Endothelial cell of umbilical vein (primary cell): ENCODE measurements at regions not wholly inside any gene's neighbourhood (a gene's known extent, or its start where the extent isn't known, plus 50 kb on each side); places are given as distances from the start of the nearest gene placed in this dataset.

Experiments used
- BruUV-seq: library from RNA; stranded (reverse); fragments of 400-500 nt; replicated peaks from 2 replicates; lab custom pipeline; 2021; lab: Mats Ljungman, UMichigan
- CTCF ChIA-PET: fragments of 300-600, 350-600 bp; sonication (Branson Sonifier 250); formaldehyde crosslinking; loops from one replicate; lab custom pipeline; 2021; ENCODE audit warnings: antibody characterized with exemption, inconsistent platforms; lab: Charles Lee
- POLR2A ChIA-PET: fragments of 300-600, 350-600 bp; sonication (Branson Sonifier 250); formaldehyde crosslinking; loops from one replicate; lab custom pipeline; 2021; ENCODE audit warnings: antibody characterized with exemption, inconsistent platforms; lab: Charles Lee
- DNase-seq: peaks from one replicate; pipeline ENCODE4 v3.0.0-alpha.2; 2011; ENCODE audit warnings: low read depth, low spot score
- FAIRE-seq: peaks from 2 replicates; lab custom pipeline; 2011; peaks lifted over from hg19 to GRCh38; lab: Jason Lieb, UNC
- H2AFZ ChIP-seq: 2 replicates; pipeline ENCODE4 v1.6.0; 2012; ENCODE audit warnings: low read depth, low read length, control low read depth, inconsistent platforms
- H3K27ac ChIP-seq: 2 replicates; pipeline ENCODE4 v1.5.1; 2011; ENCODE audit warnings: low read depth, mild to moderate bottlenecking, control low read depth, low read length, moderate library complexity; ENCODE audit not compliant: insufficient read depth
- H3K27me3 ChIP-seq, 2 experiments: 2 replicates each; pipeline versions ENCODE4 v1.6.0 to v1.6.1; 2011; ENCODE audit warnings: low read length in 2 of 2, mixed read lengths in 1 of 2; ENCODE audit not compliant: control insufficient read depth in 2 of 2, insufficient read depth in 2 of 2
- H3K36me3 ChIP-seq, 2 experiments: 2 replicates in 1 of 2; 3 replicates in 1 of 2; pipeline ENCODE4 v1.5.1; 2011; ENCODE audit warnings: low read length in 2 of 2, mild to moderate bottlenecking in 1 of 2, moderate library complexity in 1 of 2; ENCODE audit not compliant: control insufficient read depth in 2 of 2, insufficient read depth in 2 of 2; ENCODE audit errors: extremely low read depth in 1 of 2
- H3K4me1 ChIP-seq: 3 replicates; pipeline ENCODE4 v1.5.1; 2011; ENCODE audit warnings: mild to moderate bottlenecking, low read length; ENCODE audit not compliant: control insufficient read depth, insufficient read depth; ENCODE audit errors: extremely low read depth
- H3K4me2 ChIP-seq: 2 replicates; pipeline ENCODE4 v1.6.1; 2011; ENCODE audit warnings: low read length, control low read depth, mixed read lengths; ENCODE audit not compliant: insufficient read depth
- H3K4me3 ChIP-seq, 3 experiments: fragments of 200-600 bp in 1 of 3; sonication (generic), shearing (Covaris generic) in 1 of 3; replicated peaks in 1 of 3; 2 replicates each; pipeline ENCODE4 v1.5.1; 2011 to 2016; ENCODE audit warnings: control low read depth in 3 of 3, low read length in 3 of 3, mild to moderate bottlenecking in 2 of 3, inconsistent platforms in 1 of 3, low read depth in 1 of 3, moderate library complexity in 1 of 3; ENCODE audit not compliant: insufficient read depth in 1 of 3
- H3K79me2 ChIP-seq: 2 replicates; pipeline ENCODE4 v1.6.0; 2012; ENCODE audit warnings: low read length, inconsistent platforms; ENCODE audit not compliant: control insufficient read depth, insufficient read depth
- H3K9ac ChIP-seq: replicated peaks from 2 replicates; pipeline ENCODE3; 2011; ENCODE audit warnings: low read length, control low read depth; ENCODE audit not compliant: insufficient read depth; ENCODE audit errors: extremely low read depth
- H3K9me1 ChIP-seq: replicated peaks from 3 replicates; pipeline ENCODE4 v1.6.0; 2011; ENCODE audit warnings: mild to moderate bottlenecking, low read length; ENCODE audit not compliant: control insufficient read depth, insufficient read depth; ENCODE audit errors: extremely low read depth
- H3K9me3 ChIP-seq: replicated peaks from 2 replicates; pipeline ENCODE4 v1.5.1; 2012; ENCODE audit warnings: low read length, inconsistent platforms; ENCODE audit not compliant: control insufficient read depth, insufficient read depth
- H4K20me1 ChIP-seq: replicated peaks from 2 replicates; pipeline ENCODE3; 2011; ENCODE audit warnings: mild to moderate bottlenecking, low read length; ENCODE audit not compliant: control insufficient read depth, insufficient read depth; ENCODE audit errors: extremely low read depth
- CTCF ChIP-seq, 2 donors: IDR thresholded peaks; 1 replicate in 1 of 2; 2 replicates in 1 of 2; pipeline ENCODE4 v1.5.1; 2011; ENCODE audit warnings: low read length in 2 of 2, mild to moderate bottlenecking in 2 of 2, moderate library complexity in 2 of 2, control low read depth in 1 of 2, inconsistent platforms in 1 of 2, low read depth in 1 of 2; ENCODE audit not compliant: insufficient read depth in 1 of 2; ENCODE audit errors: extremely low read depth in 1 of 2
- EZH2 ChIP-seq: IDR thresholded peaks from 2 replicates; pipeline ENCODE4 v1.6.1; 2012; ENCODE audit warnings: borderline replicate concordance, low read depth, mild to moderate bottlenecking, moderate library complexity, low read length, inconsistent platforms; ENCODE audit not compliant: severe bottlenecking
- FOS ChIP-seq: IDR thresholded peaks from 2 replicates; pipeline ENCODE4 v1.6.1; 2011; ENCODE audit warnings: mild to moderate bottlenecking, low read length, moderate library complexity, borderline replicate concordance; ENCODE audit not compliant: insufficient read depth
- GATA2 ChIP-seq: IDR thresholded peaks from 2 replicates; pipeline ENCODE4 v1.7.0; 2011; ENCODE audit warnings: low read depth, mild to moderate bottlenecking, moderate library complexity, mixed read lengths, low read length; ENCODE audit not compliant: insufficient read length, insufficient read depth
- JUN ChIP-seq: IDR thresholded peaks from 2 replicates; pipeline ENCODE4 v1.6.1; 2011; ENCODE audit warnings: borderline replicate concordance, low read depth; ENCODE audit not compliant: insufficient read length, insufficient read depth
- MAX ChIP-seq: IDR thresholded peaks from 2 replicates; pipeline ENCODE4 v1.6.1; 2011; ENCODE audit not compliant: insufficient read depth, insufficient read length
- MYC ChIP-seq: IDR thresholded peaks from one replicate; pipeline ENCODE4 v1.6.1; 2011; ENCODE audit warnings: mild to moderate bottlenecking, low read depth, low read length
- POLR2A ChIP-seq: IDR thresholded peaks from 2 replicates; pipeline ENCODE4 v1.6.1; 2012; ENCODE audit warnings: low read depth, mild to moderate bottlenecking, control low read depth, low read length
- POLR2AphosphoS5 ChIP-seq: IDR thresholded peaks from 2 replicates; pipeline ENCODE4 v1.6.1; 2012; ENCODE audit warnings: low read depth, mild to moderate bottlenecking, control low read depth, low read length, moderate library complexity; ENCODE audit not compliant: insufficient read depth
- dilution Hi-C: fragments of 300-500 bp; cut with MboI; formaldehyde crosslinking; loops from one replicate; pipeline ENCODE4 v1.15.0; 2019; ENCODE audit warnings: low sequenced_read_pairs; ENCODE audit not compliant: extremely low pct_ligation_motif_present
- intact Hi-C: fragments of 100-400 bp; cut with micrococcal nuclease; formaldehyde crosslinking; loops from one replicate; pipeline ENCODE4 v1.10.0; 2022

- H3K27me3 ChIP-seq = no peaks in the 10 kb centered on the region
- H3K9me3 ChIP-seq = no peaks in the 10 kb centered on the region
- no peaks in the 10 kb centered on the region for H3K9me1 ChIP-seq
- H4K20me1 ChIP-seq = no peaks in the 10 kb centered on the region
- H3K4me3 ChIP-seq = no peak overlapping the region
- no peaks in the 10 kb centered on the region for H3K79me2 ChIP-seq
- BruUV-seq = no TSS peak
- peaks cover 5% of the 10 kb centered on the region for H3K4me1 ChIP-seq
- intact Hi-C loops (no loop called here), dilution Hi-C loops (no loop called here)
- DNase-seq (no peak), FAIRE-seq (no peak)
- no peak for TF ChIP-seq MYC
- TF ChIP-seq CTCF (IDR thresholded peaks at IDR 0.05; ENCODE audit: extremely low read depth in 1 of 2, insufficient read depth in 1 of 2, low read depth in 1 of 2, low read length in 2 of 2) = no peak
- TF ChIP-seq EZH2 = no peak
- TF ChIP-seq GATA2 = no peak
- TF ChIP-seq MAX = no peak
- no peak for TF ChIP-seq POLR2AphosphoS5
- no peak for TF ChIP-seq POLR2A
- TF ChIP-seq FOS = no peak
- TF ChIP-seq JUN = no peak
- ChIA-PET POLR2A (interaction anchor here (0.5 kb wide), 1 partner anchor 150 kb away, joined by 3 read pairs; no protein-coding TSS in a partner anchor), CTCF (interaction anchor here (0.6 to 1.1 kb wide), 2 partner anchors 11 to 17 kb away, joined by 3 read pairs; no protein-coding TSS in a partner anchor)
- H3K4me2 ChIP-seq = no peak overlapping the region
- no peaks in the 10 kb centered on the region for H3K36me3 ChIP-seq
- H3K27ac ChIP-seq = no peak overlapping the region
- H2AFZ ChIP-seq = no peak overlapping the region
- H3K9ac ChIP-seq = no peak overlapping the region
Observed at GRCh38 chr4:128471576-128471975, 184.0 kb upstream of the PGRMC2 start.
